IPS-NIHi11 (cell line): ENCODE measurements at regions not wholly inside any gene's neighbourhood (a gene's known extent, or its start where the extent isn't known, plus 50 kb on each side); places are given as distances from the start of the nearest gene placed in this dataset.
A peak's percentile ranks its signal among the peaks of the same experiment; 100 is the strongest.

Experiments
- DNase-seq: peaks from one replicate; pipeline ENCODE4 v3.0.0; 2012; ENCODE audit warnings: mixed read lengths, low spot score

DNA sequence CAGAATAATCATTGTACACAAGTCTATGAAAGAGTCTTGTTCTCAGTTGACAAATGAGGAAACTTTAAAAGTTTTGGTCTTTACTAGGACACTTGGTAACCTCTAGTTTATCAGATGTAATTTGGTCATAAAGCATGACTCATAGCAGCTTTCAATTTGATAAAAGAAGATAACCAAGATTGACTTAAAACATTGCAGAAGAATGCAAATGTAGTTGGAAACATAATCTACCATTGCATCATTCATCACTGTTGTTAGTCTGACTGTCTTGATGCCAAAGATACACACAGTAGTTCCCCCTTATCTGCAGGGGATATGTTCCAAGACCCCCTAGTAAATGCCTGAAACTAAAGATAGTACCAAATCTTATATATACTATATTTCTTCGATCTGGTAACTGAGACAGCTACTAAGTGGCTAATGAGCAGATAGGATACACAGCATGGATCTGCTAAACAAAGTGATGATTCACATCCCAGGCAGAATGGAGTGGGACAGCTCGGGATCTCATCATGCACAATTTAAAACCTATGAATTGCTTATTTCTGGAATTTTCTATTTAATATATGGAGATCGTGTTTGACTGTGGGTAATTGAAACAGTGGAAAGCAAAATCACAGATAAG, 131.4 kb upstream of the CCDC68 start:
- DNase-seq = no peak

DNA sequence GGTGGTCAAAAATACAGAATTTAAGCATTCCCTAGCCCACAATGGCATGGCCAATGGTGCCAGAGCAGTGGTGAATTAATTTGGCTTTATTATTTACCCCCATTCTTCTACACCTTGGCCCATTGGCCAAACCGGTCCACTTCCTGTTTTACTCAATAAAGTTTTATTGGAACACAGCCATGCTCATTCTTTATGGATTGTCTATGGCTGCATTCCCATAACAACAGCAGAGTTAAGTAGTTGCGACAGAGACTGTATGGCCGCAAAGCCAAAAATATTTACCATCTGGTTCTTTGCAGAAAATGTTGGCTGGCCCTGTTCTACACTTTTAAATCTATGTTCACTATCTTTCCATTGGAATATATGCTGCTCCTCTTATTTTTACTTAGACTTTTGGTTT, 130.3 kb upstream of the CCDC68 start:
- DNase-seq = no peak

DNA sequence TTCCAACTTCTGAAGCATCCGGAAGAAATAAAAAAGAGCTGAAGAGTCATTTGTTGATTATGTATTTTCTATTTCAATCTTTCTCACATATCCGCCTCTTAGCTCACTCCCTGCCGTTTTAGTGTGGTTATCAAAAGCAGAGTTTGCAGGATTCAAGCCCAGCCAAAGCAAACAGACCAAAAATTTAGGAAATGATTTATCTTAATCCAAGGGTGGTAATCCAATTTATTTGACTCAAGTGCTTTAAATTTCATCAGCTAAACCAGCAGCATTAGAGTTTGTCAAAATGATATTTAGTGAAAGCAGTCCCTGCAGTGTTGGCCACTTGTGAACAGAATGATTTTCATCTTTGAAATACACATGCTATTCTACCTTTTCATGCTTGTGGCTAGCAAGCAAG, 129.3 kb upstream of the CCDC68 start:
- no peak for DNase-seq

DNA sequence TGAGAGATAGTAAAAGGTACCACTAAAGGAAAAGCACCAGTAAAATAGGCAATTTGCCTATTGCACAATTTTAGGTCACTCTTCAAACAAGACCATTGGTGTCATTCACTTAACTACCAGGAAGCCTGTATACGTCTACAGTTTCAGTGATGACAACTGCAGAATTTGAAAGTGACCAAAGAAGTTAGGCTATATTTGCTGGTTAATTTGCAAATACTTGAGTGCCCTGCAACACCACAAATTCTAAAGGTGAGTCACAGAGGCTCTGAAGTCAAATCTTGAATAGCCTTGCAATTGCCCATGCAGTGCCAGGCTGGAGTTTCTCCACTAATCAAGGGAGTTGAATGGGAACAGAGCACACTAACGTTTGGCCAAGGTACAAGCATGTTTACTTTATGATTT, 128.7 kb upstream of the CCDC68 start:
- no peak for DNase-seq

DNA sequence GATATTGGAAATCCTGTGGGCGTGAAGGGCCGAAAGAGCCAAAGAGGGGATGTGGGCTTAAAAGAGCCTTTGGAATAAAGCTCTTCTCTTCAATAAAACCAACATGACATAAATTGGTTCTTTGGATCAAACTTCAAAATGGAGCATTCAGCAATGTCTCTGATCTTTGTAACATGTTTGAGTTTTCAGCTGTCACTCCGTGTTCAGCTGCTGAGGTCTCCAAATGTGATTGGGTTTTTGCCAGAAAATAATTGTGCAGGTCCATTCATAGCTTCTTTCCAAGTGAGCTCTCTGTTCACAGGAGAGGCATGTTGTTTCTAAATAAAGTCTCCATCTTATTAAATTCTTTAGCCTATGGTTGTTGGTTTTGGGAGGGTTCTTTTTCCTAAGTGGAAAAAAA, 127.6 kb upstream of the CCDC68 start:
- DNase-seq = no peak

DNA sequence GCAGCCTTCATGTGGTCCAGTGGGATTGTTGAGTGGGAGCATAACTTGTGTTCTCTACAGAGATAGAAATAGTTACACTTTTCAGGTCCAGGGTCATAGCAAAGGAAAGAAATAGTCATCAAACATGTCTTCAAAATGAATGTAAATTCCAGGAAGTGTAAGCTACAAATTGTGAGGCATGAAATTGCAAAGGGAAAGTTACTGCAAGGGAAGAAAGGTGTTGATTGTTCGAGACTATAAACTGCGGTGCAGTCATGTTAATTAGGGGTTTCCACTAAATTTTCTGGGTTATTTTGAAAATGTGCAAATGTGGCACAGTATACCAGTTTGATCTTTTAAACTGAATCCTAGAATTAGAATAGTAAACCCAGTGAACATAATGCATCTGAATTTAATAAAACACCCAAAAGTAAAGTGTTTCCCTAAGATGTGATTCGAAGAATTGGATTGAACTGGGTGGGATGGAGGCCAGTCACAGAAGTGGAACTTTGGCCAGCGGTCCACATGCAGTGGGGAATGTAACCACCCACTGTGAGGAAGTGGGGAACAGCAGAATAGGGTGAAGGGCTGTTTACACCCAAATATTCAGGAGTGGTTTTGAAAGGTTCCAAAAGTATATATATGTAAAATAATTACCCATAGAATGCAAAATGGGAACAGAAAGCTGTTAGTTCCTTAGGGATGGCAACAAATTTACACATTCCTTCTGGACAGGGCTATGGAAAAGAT, 126.5 kb upstream of the CCDC68 start:
- no peak for DNase-seq

DNA sequence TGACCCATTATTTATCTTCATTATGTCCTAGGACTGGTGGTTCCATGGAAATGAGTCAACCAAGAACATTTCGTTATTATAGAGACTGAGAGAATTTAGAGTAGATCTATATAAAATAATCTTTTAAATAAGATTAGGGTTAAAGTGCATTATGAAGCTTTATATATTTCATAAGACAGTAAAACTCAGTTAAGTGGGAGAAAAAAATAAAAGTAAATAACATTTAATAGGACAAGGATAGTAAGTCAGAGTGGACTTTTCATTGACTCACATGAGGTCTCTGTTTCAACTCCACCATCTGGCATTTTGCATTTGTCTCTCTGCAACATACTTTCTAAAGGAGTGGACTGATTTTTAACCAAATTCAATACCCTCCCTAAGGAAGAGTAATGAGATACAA, 125.3 kb upstream of the CCDC68 start:
- DNase-seq = no peak

DNA sequence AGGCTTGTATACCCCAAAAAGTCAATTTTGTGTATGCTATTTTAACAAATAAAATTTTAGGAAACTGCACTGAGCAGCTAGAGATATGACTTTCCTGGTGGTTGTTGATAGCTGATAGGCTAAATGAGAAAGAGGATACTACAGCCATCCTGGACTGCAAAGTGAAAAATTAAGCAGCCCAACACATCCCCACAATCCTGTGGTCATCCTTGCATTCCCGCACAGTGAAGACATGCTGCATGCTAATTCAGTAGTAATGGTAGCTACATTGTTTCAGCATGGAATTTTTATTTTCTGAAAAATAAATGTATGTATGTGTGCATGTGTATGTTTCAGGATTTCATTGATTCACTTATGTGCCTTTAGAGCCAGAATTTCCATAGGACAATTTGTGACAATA, 124.2 kb upstream of the CCDC68 start:
- no peak for DNase-seq

DNA sequence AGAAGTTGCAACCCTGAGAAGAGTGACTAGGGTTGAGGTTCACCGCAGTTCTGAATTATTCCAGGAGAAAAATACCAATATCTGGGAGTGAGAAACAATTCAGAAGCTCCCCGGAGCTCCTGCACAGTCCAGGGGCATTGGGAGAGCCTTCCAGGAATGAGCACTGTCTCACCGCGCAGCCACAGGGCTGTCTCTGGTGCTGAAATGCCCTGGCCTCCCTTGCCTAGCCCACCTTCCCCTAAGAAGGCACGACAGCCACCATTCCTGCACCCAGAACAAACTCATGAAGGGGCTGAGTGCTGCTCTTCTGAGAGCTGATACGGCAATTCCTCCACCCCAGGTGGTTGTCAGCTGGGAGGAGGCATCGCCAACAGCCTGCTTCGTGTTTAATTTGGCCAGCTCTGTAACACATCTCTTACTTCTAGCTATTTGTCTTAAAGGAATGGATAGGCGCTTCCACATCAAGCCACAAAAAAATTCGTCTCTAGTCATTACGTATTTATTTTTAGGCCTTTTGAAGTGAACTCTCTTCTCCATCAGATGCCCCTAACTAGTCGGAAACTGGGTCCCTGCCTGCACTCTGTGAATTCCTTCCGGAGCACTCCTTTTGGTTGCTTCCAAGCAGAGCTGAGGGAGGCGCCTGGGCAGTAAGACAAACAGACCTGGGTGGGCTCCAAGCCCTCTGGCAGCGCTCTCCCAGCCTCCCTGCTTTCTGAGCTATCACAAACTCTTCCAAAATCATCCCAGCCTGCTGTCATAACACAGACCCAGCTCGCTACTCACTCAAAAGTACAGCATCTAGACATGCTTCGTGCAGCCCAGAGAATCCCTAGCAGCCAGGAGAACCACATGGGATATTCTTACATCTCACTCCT, 120.5 kb upstream of the CCDC68 start:
- peak; percentile 32 for DNase-seq

DNA sequence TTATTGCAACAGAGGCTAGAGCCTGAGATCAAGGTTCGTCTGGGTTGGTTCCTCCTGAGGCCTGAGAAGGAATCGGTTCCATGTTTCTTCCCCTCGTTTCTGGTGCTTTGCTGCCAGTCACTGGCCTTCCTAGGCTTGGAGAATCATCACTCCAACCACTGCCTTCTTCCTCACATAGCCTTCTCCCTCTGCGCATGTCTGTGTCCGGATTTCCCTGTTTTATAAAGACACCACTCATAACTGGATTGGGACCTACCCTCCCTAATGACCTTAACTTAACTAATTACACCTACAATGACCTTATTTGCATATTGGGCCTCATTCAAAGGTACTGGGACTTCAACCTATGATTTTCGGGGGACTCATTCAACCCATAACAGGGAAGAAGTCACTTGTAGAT, 119.8 kb upstream of the CCDC68 start:
- no peak for DNase-seq

DNA sequence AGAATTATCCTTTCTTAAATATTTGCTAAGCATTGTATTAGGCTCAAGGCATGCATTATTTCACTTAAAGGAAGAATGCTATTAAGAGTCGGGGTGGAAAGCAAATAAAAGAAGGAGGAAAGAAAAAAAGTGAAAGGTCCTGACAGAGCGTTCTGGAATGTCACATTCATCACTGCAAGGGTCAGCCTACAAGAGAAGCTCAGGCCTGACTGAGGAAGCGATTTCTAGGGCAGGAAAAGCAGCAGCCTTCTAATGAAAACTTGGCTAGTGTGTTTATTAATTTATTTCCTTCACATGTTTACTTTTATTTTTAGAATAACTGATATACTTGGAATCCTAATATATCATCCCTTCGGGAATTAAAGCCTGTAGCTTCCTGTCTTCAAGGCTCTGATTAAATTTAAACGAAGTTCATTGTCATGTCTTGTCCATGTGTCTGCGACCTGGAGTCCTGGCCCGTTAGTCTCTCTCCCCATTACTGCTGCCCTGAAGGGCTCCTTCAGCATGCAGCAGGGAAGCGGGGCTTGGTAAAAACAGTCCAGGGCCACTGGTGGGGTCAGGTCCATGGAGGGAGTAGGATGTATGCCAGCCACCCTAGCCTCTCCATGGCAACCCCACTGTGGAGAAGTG, 119.2 kb upstream of the CCDC68 start:
- no peak for DNase-seq

DNA sequence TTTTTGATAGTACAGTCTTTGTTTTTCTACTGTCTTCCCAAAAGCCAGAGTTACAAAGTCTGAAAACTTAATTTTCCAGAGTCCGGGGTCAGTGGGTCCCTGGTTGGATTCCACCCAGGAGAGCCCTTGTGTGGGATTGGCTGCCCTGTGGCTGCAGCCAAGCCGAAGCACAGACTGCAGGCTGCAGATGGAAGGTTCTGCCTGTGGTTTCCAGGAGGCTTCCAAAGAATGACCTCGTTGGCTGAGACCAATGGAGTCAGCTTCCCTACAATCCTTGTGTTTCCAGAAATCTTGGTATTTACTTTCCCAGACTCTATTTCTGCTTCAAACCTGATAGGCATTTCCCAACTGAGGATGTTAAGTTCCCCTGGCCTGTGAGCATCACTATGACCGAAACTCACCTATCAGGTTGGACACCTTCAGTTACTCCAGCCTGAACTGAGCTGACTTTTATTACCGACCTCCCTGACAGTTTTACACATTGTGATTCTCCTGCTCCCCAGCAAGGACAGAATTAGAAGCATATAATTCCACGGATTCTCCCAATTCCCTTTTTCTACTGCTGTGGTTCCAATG, 117.5 kb upstream of the CCDC68 start:
- DNase-seq = no peak

DNA sequence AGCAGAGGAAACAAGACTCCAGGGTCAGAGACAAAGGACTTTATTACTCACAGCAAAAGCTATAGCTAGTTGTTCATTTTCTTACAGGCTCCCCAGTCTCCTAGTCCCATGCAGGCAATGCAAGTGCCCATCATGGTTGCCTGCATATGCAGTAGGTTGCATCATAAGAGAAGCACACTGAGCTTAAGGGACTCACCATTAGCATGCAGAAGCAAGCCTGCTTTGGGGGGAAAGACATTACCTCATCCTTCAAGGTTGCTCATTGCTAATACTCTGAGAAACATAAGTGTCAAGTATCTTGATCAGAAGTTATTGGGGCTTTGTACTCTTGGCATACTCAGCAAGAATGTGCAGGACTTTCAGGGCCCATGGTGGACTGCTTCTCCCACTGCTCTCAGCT, 114.6 kb upstream of the CCDC68 start:
- DNase-seq = no peak

DNA sequence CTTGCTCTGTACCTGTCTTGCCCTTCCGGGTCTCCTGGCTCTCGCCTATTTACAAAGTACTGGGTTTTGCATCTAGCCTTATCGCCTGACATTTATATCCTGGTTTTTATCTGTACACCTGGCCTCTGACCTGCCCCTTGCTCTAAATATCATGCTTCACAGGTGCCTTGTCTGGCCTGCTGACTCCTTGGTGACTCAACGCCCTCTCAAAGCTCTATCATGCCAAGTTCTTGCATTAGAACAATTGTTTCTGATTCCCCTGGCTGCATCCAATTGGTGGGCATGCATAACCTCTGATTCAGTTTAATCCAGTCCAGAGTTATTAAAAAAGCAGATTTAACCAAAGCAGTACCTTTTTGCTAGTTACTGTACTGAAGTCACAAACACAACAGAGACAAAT, 113.9 kb upstream of the CCDC68 start:
- no peak for DNase-seq

DNA sequence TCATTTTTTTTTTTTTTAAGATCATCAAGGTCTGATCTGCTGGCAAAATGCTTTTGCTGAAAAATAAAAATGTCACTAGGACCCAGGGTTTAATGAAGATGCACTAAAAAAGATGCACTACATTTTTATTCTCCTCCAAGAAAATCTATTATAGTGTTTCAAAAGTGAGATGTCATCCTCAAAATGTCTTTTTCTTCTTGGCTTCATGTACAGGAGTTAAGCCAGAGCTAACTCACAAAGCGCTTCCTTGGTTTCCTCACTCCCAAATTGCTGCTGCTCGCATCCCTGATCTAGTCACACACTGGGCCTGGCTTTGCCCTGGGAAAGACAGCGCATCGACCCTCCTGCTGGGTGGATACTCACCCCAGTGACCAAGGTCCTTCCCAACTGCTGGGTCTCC, 113.4 kb upstream of the CCDC68 start:
- no peak for DNase-seq

DNA sequence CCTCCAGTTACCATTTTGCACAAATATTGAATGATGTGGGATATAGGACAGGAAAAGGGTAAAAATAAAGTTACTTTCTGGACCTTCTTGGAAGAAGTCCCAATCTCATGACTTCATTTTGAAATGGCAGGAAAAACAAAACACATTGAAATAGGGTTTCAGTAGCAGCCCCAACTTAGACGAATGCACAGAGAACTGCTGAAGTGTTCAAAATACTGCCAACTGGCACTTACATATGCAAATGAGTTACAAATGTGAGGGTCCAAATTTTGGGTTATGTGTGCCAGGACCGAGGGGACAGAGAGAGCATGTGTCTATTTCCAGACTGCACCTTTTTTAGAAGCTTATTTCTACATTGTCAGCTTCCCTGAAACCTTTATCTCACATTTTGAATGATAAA, 112.9 kb upstream of the CCDC68 start:
- DNase-seq = no peak

DNA sequence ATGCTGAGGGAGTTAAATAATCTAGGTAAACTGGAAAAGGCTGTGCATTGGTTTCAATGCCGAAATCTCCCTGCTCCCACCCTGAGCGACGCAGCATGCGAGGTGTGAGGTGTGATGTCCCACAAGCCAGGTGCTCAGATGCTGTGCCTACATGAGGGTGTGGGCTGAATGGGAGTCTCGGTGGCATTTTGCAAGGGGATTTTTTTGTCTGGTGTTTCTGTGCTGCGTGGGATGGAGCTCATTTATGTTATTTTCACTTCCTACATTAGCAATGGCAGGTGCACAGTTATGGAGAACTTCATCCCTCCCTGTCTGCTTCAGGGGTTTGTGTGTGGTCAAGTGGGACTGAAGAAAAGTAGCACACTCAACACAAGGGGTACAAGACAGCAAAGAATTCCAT, 110.2 kb upstream of the CCDC68 start:
- no peak for DNase-seq

DNA sequence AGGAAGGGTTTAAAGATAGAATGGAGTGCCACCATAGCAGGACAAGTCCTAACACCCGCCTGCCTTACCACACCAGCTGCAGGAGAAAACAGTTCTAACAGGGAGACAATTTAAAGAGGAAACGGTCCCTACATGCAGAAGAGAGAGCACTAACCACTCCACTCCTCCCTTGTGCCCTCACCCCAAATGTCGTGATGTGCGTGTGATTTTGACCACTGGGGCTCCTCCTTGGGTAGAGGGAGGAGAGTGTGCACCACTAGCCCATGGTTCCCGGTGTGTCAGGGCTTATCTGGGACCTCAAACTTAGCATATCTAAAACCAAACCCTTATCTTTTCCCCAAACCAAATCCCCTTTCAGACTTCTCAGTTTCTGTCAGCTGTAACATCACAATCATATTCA, 105.5 kb upstream of the CCDC68 start:
- DNase-seq = no peak

DNA sequence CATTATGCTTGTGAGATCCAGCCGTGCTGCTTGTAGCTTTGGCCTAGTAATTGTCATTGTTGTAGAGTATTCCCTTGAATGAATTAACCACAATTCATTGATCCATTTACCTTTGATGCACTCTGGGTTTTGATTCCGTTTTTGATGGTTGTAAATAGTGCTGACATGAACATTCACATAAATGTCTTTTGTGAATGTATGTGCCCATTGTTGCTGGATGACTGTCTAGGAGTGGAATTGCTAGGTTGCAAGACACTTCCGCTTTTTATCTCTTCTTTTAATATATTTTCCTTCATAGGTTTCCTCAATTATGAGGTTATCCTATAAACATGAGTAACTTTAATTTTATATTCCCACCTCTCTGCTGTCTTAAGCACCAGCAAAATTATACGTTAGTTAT, 104.8 kb upstream of the CCDC68 start:
- DNase-seq = no peak

DNA sequence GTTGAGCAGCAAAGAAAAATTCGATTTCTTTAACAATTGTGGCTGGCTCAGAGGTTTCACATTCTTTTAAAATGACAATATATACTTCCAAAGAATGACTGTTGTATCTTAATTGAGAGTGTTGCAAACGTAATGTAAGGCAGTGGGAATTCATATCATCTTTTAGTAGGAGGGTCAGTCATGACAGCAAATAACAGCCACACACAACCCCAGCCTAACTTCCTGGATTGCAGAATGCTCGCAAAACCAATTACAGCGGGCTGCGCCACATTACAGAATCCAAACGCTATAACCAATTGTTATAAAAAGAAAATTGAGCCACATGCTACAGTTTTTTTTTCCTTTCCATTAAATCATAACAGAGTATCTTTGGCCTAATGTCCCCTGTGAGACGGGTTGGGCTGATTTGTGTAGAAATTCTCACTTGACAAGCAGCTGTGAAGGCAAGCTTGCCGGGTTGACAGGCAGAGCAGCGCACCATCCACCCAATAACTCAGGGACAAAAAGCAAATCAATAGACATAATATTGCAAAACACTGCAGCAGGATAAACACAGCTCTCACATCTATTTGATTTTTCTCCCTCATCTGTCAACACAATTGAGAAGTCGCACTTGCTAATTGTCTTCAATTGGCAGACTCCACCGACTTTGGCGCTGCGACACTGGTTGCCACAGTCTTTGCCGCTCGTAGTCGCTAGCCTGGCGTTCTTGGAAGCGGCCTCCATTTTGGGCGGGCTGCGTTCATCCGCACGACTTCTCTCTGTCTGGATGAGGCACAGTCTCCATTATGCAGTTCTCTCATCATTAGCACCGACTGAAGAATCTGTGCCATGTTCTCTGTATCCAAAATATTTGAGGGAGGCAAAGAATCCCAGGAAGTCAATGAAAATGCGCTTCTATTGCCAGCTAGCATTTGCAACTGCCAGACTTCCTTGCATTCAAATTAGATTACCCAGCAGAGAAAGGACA, 95.0 kb upstream of the CCDC68 start:
- DNase-seq = no peak

DNA sequence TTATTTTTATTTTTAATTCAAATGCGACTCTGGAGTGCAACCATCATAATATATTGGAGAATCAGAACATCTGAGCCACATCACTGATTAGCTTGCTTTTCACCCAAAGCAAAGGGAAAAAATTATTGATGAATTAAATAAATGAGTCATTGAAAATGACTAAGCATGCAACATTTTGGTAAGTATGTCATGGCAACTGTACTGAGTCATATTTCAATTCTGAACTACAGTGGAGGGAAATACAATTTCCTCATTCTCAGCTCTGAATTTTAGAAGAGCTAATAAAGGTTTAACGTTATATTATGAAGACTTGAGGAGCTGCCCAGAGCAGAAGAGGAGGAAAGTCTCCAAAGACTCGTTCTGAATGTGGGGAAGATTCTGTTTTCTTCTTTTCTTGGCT, 89.6 kb upstream of the CCDC68 start:
- DNase-seq = no peak
